GM12873 (cell line): ENCODE measurements at regions not wholly inside any gene's neighbourhood (a gene's known extent, or its start where the extent isn't known, plus 50 kb on each side); places are given as distances from the start of the nearest gene placed in this dataset.

ENCODE experiments used
- CTCF ChIP-seq: IDR thresholded peaks from 2 replicates; pipeline ENCODE4 v1.5.1; 2012; ENCODE audit warnings: low read depth, mild to moderate bottlenecking, moderate library complexity, low read length, control low read depth; ENCODE audit not compliant: insufficient read depth; ENCODE audit errors: missing control alignments

DNA sequence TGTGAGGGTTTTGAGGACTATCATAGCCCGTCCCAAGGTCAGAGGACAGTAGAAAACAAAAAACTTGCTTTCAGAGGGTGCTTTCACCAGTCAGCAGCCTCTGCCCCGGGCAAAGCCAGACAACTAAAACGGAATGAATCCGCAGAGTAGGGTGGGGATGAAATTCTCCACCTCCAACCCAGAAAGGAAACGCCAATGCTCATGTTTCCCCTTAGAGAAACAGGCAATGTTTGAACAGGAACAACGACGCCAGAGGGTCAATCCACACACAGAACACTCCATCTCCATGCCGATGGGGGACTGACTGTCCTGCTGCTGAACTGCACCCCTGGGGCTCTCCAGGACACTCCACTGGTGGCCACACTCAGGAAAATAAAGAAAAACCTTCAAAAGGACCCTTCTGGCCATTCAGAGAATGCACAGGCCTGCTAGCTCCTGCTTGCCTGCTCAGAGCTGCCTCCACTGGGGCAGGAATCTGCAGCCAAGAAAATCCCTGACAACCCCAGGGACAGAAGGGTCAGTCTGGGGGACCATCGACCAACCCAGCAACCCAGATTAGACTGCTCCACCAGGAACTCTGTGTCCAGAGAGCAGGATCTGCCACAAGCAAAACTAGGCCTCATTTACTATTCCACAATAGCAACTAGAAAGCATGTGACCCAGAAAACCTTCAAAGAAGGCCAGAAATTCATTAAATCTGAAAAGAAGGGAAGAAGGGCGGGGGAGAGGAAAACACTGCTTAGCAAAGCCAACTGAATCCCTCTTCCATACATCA lies 116.0 kb downstream of the TOMM20 start:
- peak; percentile 37 for TF ChIP-seq CTCF

GRCh38 chr1:235011599-235012435 lies 116.8 kb downstream of the TOMM20 start:
- TF ChIP-seq CTCF, result no peak

- TF ChIP-seq CTCF, result no peak
These were observed 117.5 kb downstream of the TOMM20 start for GRCh38 chr1:235011064-235011598.

- TF ChIP-seq CTCF, result no peak
These were observed 118.9 kb downstream of the TOMM20 start for GRCh38 chr1:235009561-235010306.

DNA sequence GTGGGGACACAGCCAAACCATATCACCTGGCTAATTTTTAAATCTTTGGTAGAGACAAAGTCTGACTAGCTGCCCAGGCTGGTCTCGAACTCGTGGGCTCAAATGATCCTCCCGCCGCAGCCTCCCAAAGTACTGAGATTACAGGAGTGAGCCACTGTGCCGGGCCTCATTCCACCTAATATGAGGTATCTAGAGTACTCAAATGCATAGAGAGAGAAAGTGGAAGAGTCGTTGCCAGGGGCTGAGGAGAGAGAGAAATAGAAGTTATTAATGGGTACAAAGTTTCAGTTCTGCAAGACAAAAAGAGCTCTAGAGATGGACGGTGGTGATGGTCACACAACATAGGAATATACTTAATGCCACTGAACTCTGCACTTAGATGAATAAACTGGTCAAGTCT lies 119.6 kb downstream of the TOMM20 start:
- TF ChIP-seq CTCF, result no peak

DNA sequence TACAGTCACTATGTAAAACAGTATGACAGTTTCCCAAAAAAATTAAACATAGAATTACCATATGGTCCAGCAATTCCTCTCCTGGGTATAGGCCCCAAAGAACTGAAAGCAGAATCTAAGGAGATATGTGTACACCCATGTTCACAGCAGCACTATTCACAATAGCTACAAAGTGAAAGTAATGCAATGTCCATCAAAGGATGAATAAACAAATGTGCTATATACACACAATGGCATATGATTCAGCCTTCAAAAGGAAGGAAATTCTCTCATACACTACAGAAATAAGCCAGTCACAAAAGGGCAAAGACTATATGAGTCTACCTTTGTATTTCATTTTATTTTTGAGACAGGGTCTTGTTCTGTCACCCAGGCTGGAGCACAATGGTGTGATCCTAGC lies 120.4 kb downstream of the TOMM20 start:
- no peak for TF ChIP-seq CTCF

GRCh38 chr1:235006816-235007215 lies 121.8 kb downstream of the TOMM20 start:
- no peak for TF ChIP-seq CTCF
